KMS-11 (cell line): ENCODE measurements at regions not wholly inside any gene's neighbourhood (a gene's known extent, or its start where the extent isn't known, plus 50 kb on each side); places are given as distances from the start of the nearest gene placed in this dataset.

Source experiments
- H2AFZ ChIP-seq: fragments of 200-600 bp; sonication (generic); 2 replicates; pipeline ENCODE4 v1.6.1; 2016; ENCODE audit warnings: antibody characterized with exemption, mixed run types, low read depth
- H3K27ac ChIP-seq: fragments of 200-600 bp; sonication (generic); 2 replicates; pipeline ENCODE4 v1.6.1; 2016; ENCODE audit warnings: mild to moderate bottlenecking, mixed run types
- H3K27me3 ChIP-seq: fragments of 200-600 bp; sonication (generic); 2 replicates; pipeline ENCODE4 v1.6.1; 2017; ENCODE audit warnings: mild to moderate bottlenecking, low read depth, mixed run types, moderate library complexity; ENCODE audit not compliant: insufficient read depth
- H3K36me3 ChIP-seq: fragments of 200-600 bp; sonication (generic); 2 replicates; pipeline ENCODE4 v1.6.1; 2017; ENCODE audit warnings: mild to moderate bottlenecking, mixed run types; ENCODE audit not compliant: insufficient read depth
- H3K4me1 ChIP-seq: fragments of 200-600 bp; sonication (generic); 2 replicates; pipeline ENCODE4 v1.6.1; 2016; ENCODE audit warnings: mild to moderate bottlenecking, low read depth, mixed run types; ENCODE audit not compliant: poor library complexity, severe bottlenecking
- H3K4me2 ChIP-seq: fragments of 200-600 bp; sonication (generic); 2 replicates; pipeline ENCODE4 v1.7.0; 2016; ENCODE audit warnings: mild to moderate bottlenecking, mixed run types
- H3K4me3 ChIP-seq: fragments of 200-600 bp; sonication (generic); IDR thresholded peaks from 2 replicates; pipeline ENCODE4 v1.6.1; 2017; ENCODE audit warnings: low read depth, low read length, mixed read lengths; ENCODE audit not compliant: insufficient read depth
- H3K79me2 ChIP-seq: fragments of 200-600 bp; sonication (generic); 2 replicates; pipeline ENCODE4 v1.6.1; 2016; ENCODE audit warnings: low read depth, mixed run types; ENCODE audit not compliant: insufficient read depth
- H3K9ac ChIP-seq: fragments of 200-600 bp; sonication (generic); 2 replicates; pipeline ENCODE4 v1.6.1; 2016; ENCODE audit warnings: mild to moderate bottlenecking, mixed run types
- H4K20me1 ChIP-seq: fragments of 200-600 bp; sonication (generic); 2 replicates; pipeline ENCODE4 v1.6.1; 2016; ENCODE audit warnings: mild to moderate bottlenecking, mixed run types; ENCODE audit not compliant: insufficient read depth
- CTCF ChIP-seq: fragments of 200-600 bp; sonication (generic); conservative IDR thresholded peaks from 2 replicates; pipeline ENCODE4 v1.6.1; 2017; ENCODE audit warnings: low read depth, mild to moderate bottlenecking, antibody characterized with exemption, low read length, moderate library complexity, mixed read lengths

DNA sequence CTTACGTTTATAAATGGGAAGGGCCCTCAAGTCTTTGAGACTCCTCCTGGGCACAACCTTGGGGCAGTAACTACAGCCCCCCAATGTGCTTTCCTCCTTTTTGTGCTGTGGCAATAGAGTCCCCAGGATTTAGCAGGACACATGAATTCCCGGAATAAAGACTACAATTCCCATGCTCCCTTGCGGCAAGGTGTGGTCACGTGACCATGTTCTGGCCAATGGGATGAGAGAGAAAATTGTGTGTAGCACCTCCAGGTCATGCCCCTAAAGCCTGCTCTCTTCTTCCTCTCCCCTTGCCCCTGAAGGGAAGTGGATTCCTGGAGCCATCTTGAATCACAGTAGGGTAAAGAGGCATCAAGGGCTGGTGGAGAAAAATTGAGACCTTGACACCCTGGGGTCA, 295.1 kb upstream of the SFSWAP start:
- Histone ChIP-seq H3K4me3 (no peak overlapping the region), H3K4me2 (no peak overlapping the region), H3K36me3 (no peaks in the 10 kb centered on the region), H3K79me2 (no peaks in the 10 kb centered on the region), H3K4me1 (no peaks in the 10 kb centered on the region), H4K20me1 (no peaks in the 10 kb centered on the region), H3K9ac (no peak overlapping the region), H3K27ac (no peak overlapping the region), H2AFZ (no peak overlapping the region), H3K27me3 (no peaks in the 10 kb centered on the region)
- no peak for TF ChIP-seq CTCF

DNA sequence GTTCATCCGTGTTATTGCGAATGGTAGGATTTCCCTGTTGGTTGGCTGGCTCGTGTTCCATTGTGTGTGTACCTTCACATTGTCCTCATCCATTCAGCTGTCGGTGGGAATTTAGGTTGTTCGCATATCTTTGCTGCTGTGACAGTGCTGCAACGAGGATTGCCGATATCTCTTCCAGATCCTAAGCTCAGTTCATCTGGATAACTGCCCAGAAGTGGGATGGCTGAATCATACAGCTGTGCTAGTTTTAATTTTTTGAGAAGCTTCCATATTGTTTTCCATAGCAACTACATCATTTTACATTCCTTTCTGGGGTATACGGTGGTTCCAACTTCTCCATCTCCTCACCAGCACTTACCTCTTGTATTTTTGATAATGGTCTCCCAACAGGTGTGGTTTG, 292.8 kb upstream of the SFSWAP start:
- no peak overlapping the region for H3K27ac ChIP-seq
- no peaks in the 10 kb centered on the region for H3K4me1 ChIP-seq
- no peak overlapping the region for H2AFZ ChIP-seq
- no peak overlapping the region for H3K9ac ChIP-seq
- H3K4me2 ChIP-seq = no peak overlapping the region
- no peaks in the 10 kb centered on the region for H4K20me1 ChIP-seq
- H3K27me3 ChIP-seq = no peaks in the 10 kb centered on the region
- no peak overlapping the region for H3K4me3 ChIP-seq
- H3K79me2 ChIP-seq = no peaks in the 10 kb centered on the region
- no peak for TF ChIP-seq CTCF
- H3K36me3 ChIP-seq = no peaks in the 10 kb centered on the region

DNA sequence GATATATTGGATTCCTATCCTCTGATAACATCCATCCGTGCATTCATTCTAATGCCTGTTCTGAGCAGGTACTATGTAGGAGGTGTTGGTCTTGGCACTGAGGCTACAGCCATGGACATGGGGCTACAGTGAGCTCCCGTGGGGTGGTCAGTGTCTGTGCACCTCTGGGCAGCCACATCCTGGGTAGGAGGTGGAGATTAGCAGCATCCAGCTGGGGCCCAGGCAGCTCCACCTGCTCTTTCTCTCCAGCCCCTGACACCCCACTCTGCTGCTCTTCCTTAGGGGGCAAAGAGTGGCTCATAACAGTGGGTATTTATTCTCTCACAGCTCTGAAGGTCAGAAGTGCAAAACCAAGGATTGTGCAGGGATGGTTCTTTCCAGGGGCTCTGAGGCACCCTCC, 292.0 kb upstream of the SFSWAP start:
- Histone ChIP-seq H3K9ac (no peak overlapping the region), H3K4me2 (no peak overlapping the region), H3K27me3 (no peaks in the 10 kb centered on the region), H3K79me2 (no peaks in the 10 kb centered on the region), H4K20me1 (no peaks in the 10 kb centered on the region), H3K27ac (no peak overlapping the region), H2AFZ (no peak overlapping the region), H3K36me3 (no peaks in the 10 kb centered on the region), H3K4me3 (no peak overlapping the region), H3K4me1 (no peaks in the 10 kb centered on the region)
- TF ChIP-seq CTCF = no peak

DNA sequence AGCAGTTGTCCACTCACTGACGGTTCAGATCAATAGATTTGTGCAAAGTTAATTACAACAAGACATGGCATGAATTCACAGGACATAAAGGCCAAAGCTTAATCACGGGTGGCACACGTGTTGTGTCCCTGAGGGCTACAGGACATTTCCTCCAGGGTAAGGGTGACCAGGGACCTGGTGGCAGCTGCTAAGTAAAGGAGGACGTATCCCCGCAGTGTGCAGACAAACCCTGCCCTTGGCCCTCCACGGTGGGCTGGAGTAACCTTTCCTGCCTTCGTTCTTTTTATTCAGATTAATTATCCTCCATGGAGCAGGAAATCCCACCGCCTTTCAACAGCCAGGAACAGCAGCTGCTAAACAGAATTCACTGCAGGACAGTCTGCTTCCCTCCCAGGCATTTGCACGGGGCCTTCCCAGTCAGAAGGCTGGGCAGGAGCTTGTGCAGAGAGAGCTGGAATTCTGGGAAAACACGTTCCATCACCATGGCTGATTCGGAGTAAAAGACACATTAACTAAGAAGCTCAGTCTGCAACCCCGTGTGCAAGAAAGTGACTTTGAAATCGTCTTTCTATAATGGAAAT, 289.9 kb upstream of the SFSWAP start:
- TF ChIP-seq CTCF = no peak
- no peaks in the 10 kb centered on the region for H4K20me1 ChIP-seq

More for the DNA sequence above, 289.9 kb upstream of the SFSWAP start:
- Histone ChIP-seq H3K27ac (no peak overlapping the region), H3K27me3 (no peaks in the 10 kb centered on the region), H3K9ac (no peak overlapping the region), H3K4me1 (no peaks in the 10 kb centered on the region), H3K36me3 (no peaks in the 10 kb centered on the region), H3K4me3 (no peak overlapping the region), H3K79me2 (no peaks in the 10 kb centered on the region), H3K4me2 (no peak overlapping the region), H2AFZ (no peak overlapping the region)
